Activated naive CD4-positive, alpha-beta T cell treated with anti-CD3 and anti-CD28 coated beads for 36 hours (primary cell): ENCODE measurements at regions not wholly inside any gene's neighbourhood (a gene's known extent, or its start where the extent isn't known, plus 50 kb on each side); places are given as distances from the start of the nearest gene placed in this dataset.

Experiments used
- CTCF ChIA-PET: fragments of 350-600 bp; sonication (Branson Sonifier 250); formaldehyde crosslinking; loops from one replicate; lab custom pipeline; 2021; ENCODE audit warnings: antibody characterized with exemption; lab: Charles Lee
- DNase-seq: peaks from one replicate; pipeline ENCODE4 v3.0.0-alpha.2; 2020
- H3K27ac Mint-ChIP-seq: one replicate; pipeline ENCODE4 v1.8.0; 2021; ENCODE audit warnings: mild to moderate bottlenecking, mixed read lengths
- H3K27me3 Mint-ChIP-seq: one replicate; pipeline ENCODE4 v1.8.0; 2021; ENCODE audit warnings: low read depth, mixed read lengths
- H3K36me3 Mint-ChIP-seq: one replicate; pipeline ENCODE4 v1.8.0; 2021; ENCODE audit warnings: low read depth, mixed read lengths
- H3K4me1 Mint-ChIP-seq: one replicate; pipeline ENCODE4 v1.8.0; 2021; ENCODE audit warnings: low read depth, mixed read lengths
- H3K4me3 Mint-ChIP-seq: one replicate; pipeline ENCODE4 v1.8.0; 2021; ENCODE audit warnings: mild to moderate bottlenecking, moderate library complexity, mixed read lengths
- H3K9me3 Mint-ChIP-seq: one replicate; pipeline ENCODE4 v1.8.0; 2021; ENCODE audit warnings: mixed read lengths
- intact Hi-C: fragments of 100-400 bp; cut with micrococcal nuclease; formaldehyde crosslinking; loops from one replicate; pipeline ENCODE4 v1.15.1; 2023

- Mint-ChIP-seq H3K4me1 (no peaks in the 10 kb centered on the region), H3K4me3 (no peak overlapping the region), H3K27me3 (peaks cover 12% of the 10 kb centered on the region), H3K27ac (no peak overlapping the region), H3K9me3 (no peaks in the 10 kb centered on the region), H3K36me3 (no peaks in the 10 kb centered on the region)
- intact Hi-C loops = no loop called here
- CTCF ChIA-PET = no interaction called here
- DNase-seq = no peak
Measured at GRCh38 chr1:117795190-117795589, 134.2 kb downstream of the GDAP2 start.

- Mint-ChIP-seq H3K4me3 (no peak overlapping the region), H3K27me3 (peaks cover 16% of the 10 kb centered on the region), H3K9me3 (no peaks in the 10 kb centered on the region), H3K27ac (no peak overlapping the region), H3K4me1 (no peaks in the 10 kb centered on the region), H3K36me3 (no peaks in the 10 kb centered on the region)
- no peak for DNase-seq
- CTCF ChIA-PET = no interaction called here
- intact Hi-C loops = no loop called here
Measured at GRCh38 chr1:117795792-117796191, 133.6 kb downstream of the GDAP2 start.

GRCh38 chr1:117796226-117796625 lies 133.2 kb downstream of the GDAP2 start:
- Mint-ChIP-seq H3K27ac (no peak overlapping the region), H3K9me3 (no peaks in the 10 kb centered on the region), H3K4me1 (no peaks in the 10 kb centered on the region), H3K36me3 (no peaks in the 10 kb centered on the region), H3K4me3 (no peak overlapping the region), H3K27me3 (peaks cover 16% of the 10 kb centered on the region)
- CTCF ChIA-PET = no interaction called here
- DNase-seq = no peak
- intact Hi-C loops = no loop called here

- intact Hi-C loops = no loop called here
- CTCF ChIA-PET = no interaction called here
- peaks cover 16% of the 10 kb centered on the region for H3K27me3 Mint-ChIP-seq
- H3K9me3 Mint-ChIP-seq = no peaks in the 10 kb centered on the region
- DNase-seq = no peak
- no peaks in the 10 kb centered on the region for H3K4me1 Mint-ChIP-seq
- no peak overlapping the region for H3K27ac Mint-ChIP-seq
- no peak overlapping the region for H3K4me3 Mint-ChIP-seq
- no peaks in the 10 kb centered on the region for H3K36me3 Mint-ChIP-seq
Measured at GRCh38 chr1:117798550-117798949, 130.9 kb downstream of the GDAP2 start.

GRCh38 chr1:117802531-117803257 lies 126.7 kb downstream of the GDAP2 start:
- Mint-ChIP-seq H3K4me1 (no peaks in the 10 kb centered on the region), H3K4me3 (no peak overlapping the region), H3K9me3 (no peaks in the 10 kb centered on the region), H3K27me3 (peaks cover 27% of the 10 kb centered on the region), H3K36me3 (no peaks in the 10 kb centered on the region), H3K27ac (no peak overlapping the region)
- DNase-seq = no peak
- CTCF ChIA-PET = interaction anchor here (1.4 kb wide), 1 partner anchor 9 kb away, joined by 4 read pairs; no protein-coding TSS in a partner anchor
- intact Hi-C loops = no loop called here

- CTCF ChIA-PET = no interaction called here
- no peak overlapping the region for H3K4me3 Mint-ChIP-seq
- H3K27me3 Mint-ChIP-seq = peaks cover 27% of the 10 kb centered on the region
- intact Hi-C loops = no loop called here
- no peak overlapping the region for H3K27ac Mint-ChIP-seq
- H3K9me3 Mint-ChIP-seq = no peaks in the 10 kb centered on the region
- no peaks in the 10 kb centered on the region for H3K4me1 Mint-ChIP-seq
- DNase-seq = no peak
- H3K36me3 Mint-ChIP-seq = no peaks in the 10 kb centered on the region
Measured at GRCh38 chr1:117803318-117803717, 126.1 kb downstream of the GDAP2 start.

GRCh38 chr1:117809764-117810163 lies 119.7 kb downstream of the GDAP2 start:
- intact Hi-C loops = no loop called here
- Mint-ChIP-seq H3K27ac (no peak overlapping the region), H3K4me3 (no peak overlapping the region), H3K9me3 (no peaks in the 10 kb centered on the region), H3K4me1 (no peaks in the 10 kb centered on the region), H3K36me3 (no peaks in the 10 kb centered on the region), H3K27me3 (peaks cover 7% of the 10 kb centered on the region)
- DNase-seq = no peak
- CTCF ChIA-PET = no interaction called here

GRCh38 chr1:117810553-117810952 lies 118.9 kb downstream of the GDAP2 start:
- no peaks in the 10 kb centered on the region for H3K36me3 Mint-ChIP-seq
- H3K9me3 Mint-ChIP-seq = no peaks in the 10 kb centered on the region
- intact Hi-C loops = no loop called here
- H3K4me3 Mint-ChIP-seq = no peak overlapping the region
- no peak for DNase-seq
- H3K27ac Mint-ChIP-seq = no peak overlapping the region
- H3K4me1 Mint-ChIP-seq = no peaks in the 10 kb centered on the region
- CTCF ChIA-PET = no interaction called here
- peaks cover 5% of the 10 kb centered on the region for H3K27me3 Mint-ChIP-seq

GRCh38 chr1:117812869-117813511 lies 116.4 kb downstream of the GDAP2 start:
- Mint-ChIP-seq H3K4me3 (no peak overlapping the region), H3K27ac (no peak overlapping the region)
- CTCF ChIA-PET = no interaction called here

More at GRCh38 chr1:117812869-117813511, 116.4 kb downstream of the GDAP2 start:
- intact Hi-C loops = no loop called here
- H3K36me3 Mint-ChIP-seq = no peaks in the 10 kb centered on the region
- no peaks in the 10 kb centered on the region for H3K4me1 Mint-ChIP-seq
- H3K27me3 Mint-ChIP-seq = no peaks in the 10 kb centered on the region
- DNase-seq = no peak
- H3K9me3 Mint-ChIP-seq = no peaks in the 10 kb centered on the region
